Keratinocyte (primary cell): ENCODE measurements at regions not wholly inside any gene's neighbourhood (a gene's known extent, or its start where the extent isn't known, plus 50 kb on each side); places are given as distances from the start of the nearest gene placed in this dataset.
A peak's percentile ranks its signal among the peaks of the same experiment; 100 is the strongest.

ENCODE experiments used
- EZH2 ChIP-seq: IDR thresholded peaks from one replicate; pipeline ENCODE4 v1.6.1; 2012; ENCODE audit warnings: inconsistent platforms, mild to moderate bottlenecking, low read length, moderate library complexity
- TF ChIP-seq, protein P1 (sequence below), 3 experiments: IDR thresholded peaks in 1 of 3; conservative IDR thresholded peaks in 1 of 3; optimal IDR thresholded peaks in 1 of 3; 2 replicates in 2 of 3; 3 replicates in 1 of 3; pipeline versions ENCODE3 to v1.5.1; 2011; ENCODE audit warnings: low read length in 3 of 3, mild to moderate bottlenecking in 3 of 3, moderate library complexity in 2 of 3, control low read depth in 1 of 3, inconsistent platforms in 1 of 3; ENCODE audit not compliant: insufficient read depth in 2 of 3; ENCODE audit errors: extremely low read depth in 1 of 3

DNA sequence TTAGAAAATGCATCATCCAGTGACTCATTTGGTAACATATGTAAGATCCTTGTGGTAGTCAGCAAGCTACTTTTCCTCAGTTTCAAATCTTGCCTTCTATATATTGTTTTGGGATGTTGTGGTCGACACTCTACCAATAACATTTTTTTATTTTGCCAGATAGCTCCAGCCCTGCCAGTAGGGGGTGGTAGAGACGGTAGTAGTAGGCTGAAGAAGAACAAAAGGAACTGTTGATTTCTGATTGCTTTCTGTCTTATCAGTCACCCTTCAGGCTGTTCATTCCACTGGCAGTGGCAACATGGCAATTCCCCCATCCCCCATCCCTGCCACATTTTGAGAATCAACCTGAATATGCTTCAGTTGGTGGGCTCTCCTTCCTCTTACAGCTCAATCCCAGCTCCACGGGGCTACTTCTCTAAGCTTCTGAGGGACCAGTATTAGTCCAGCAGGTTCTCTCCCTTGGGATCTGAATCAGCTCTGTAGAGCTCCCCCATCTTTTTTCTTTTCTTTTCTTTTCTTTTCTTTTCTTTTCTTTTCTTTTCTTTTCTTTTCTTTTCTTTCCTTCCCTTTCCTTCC is 171.5 kb upstream of the VEGFC start:
- TF ChIP-seq, protein P1, sequence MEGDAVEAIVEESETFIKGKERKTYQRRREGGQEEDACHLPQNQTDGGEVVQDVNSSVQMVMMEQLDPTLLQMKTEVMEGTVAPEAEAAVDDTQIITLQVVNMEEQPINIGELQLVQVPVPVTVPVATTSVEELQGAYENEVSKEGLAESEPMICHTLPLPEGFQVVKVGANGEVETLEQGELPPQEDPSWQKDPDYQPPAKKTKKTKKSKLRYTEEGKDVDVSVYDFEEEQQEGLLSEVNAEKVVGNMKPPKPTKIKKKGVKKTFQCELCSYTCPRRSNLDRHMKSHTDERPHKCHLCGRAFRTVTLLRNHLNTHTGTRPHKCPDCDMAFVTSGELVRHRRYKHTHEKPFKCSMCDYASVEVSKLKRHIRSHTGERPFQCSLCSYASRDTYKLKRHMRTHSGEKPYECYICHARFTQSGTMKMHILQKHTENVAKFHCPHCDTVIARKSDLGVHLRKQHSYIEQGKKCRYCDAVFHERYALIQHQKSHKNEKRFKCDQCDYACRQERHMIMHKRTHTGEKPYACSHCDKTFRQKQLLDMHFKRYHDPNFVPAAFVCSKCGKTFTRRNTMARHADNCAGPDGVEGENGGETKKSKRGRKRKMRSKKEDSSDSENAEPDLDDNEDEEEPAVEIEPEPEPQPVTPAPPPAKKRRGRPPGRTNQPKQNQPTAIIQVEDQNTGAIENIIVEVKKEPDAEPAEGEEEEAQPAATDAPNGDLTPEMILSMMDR (optimal IDR thresholded peaks at IDR 0.05 in 1 of 3, IDR thresholded peaks at IDR 0.05 in 1 of 3, conservative IDR thresholded peaks at IDR 0.05 in 1 of 3; ENCODE audit: extremely low read depth in 1 of 3, insufficient read depth in 2 of 3, low read length in 3 of 3) = peak; percentile 54 to 63 (median 55)
- TF ChIP-seq EZH2 = no peak
